ENCODE measurements at regions not wholly inside any gene's neighbourhood (a gene's known extent, or its start where the extent isn't known, plus 50 kb on each side); places are given as distances from the start of the nearest gene placed in this dataset.
A peak's percentile ranks its signal among the peaks of the same experiment; 100 is the strongest.

GRCh38 chr10:55476129-55476528 is 675.1 kb upstream of the PCDH15 start:
- 45 to 75% methylated on average over 1 of the region's 1 CpG for WGBS, 2 donors
- no peak overlapping the region for H3K4me3 ChIP-seq
- TF ChIP-seq CTCF (IDR thresholded peaks at IDR 0.05) (no peak), POLR2A (IDR thresholded peaks at IDR 0.05) (no peak)
- H3K27me3 ChIP-seq, result no peaks in the 10 kb centered on the region
- H3K9me3 ChIP-seq, result no peaks in the 10 kb centered on the region
- no peaks in the 10 kb centered on the region for H3K36me3 ChIP-seq
- H3K4me1 ChIP-seq, result no peaks in the 10 kb centered on the region
- no peak overlapping the region for H3K27ac ChIP-seq
- intact Hi-C loops (cut with DNase I), result no loop called here
- no peak for DNase-seq

GRCh38 chr10:55474258-55474657 is 673.2 kb upstream of the PCDH15 start:
- Histone ChIP-seq H3K27ac (no peak overlapping the region), H3K9me3 (no peaks in the 10 kb centered on the region), H3K27me3 (no peaks in the 10 kb centered on the region), H3K36me3 (no peaks in the 10 kb centered on the region), H3K4me3 (no peak overlapping the region), H3K4me1 (no peaks in the 10 kb centered on the region)
- TF ChIP-seq CTCF (IDR thresholded peaks at IDR 0.05) (no peak), POLR2A (IDR thresholded peaks at IDR 0.05) (no peak)
- no peak for DNase-seq
- intact Hi-C loops (cut with DNase I), result no loop called here

GRCh38 chr10:55470840-55471239 is 669.8 kb upstream of the PCDH15 start:
- no peak overlapping the region for H3K4me3 ChIP-seq
- no peaks in the 10 kb centered on the region for H3K27me3 ChIP-seq
- H3K27ac ChIP-seq, result no peak overlapping the region
- H3K9me3 ChIP-seq, result no peaks in the 10 kb centered on the region
- intact Hi-C loops (cut with DNase I), result no loop called here
- TF ChIP-seq POLR2A (IDR thresholded peaks at IDR 0.05) (no peak), CTCF (IDR thresholded peaks at IDR 0.05) (no peak)
- 55 to 74% methylated on average over 1 of the region's 1 CpG for WGBS, 2 donors
- no peaks in the 10 kb centered on the region for H3K4me1 ChIP-seq
- H3K36me3 ChIP-seq, result no peaks in the 10 kb centered on the region
- DNase-seq, result no peak

- Histone ChIP-seq H3K4me1 (no peaks in the 10 kb centered on the region), H3K36me3 (no peaks in the 10 kb centered on the region), H3K9me3 (no peaks in the 10 kb centered on the region), H3K27me3 (no peaks in the 10 kb centered on the region), H3K27ac (peak overlapping the region in 2 of 4 donors; percentile 45 to 46), H3K4me3 (no peak overlapping the region)
- WGBS, 2 donors, result 55 to 64% methylated on average over 2 of the region's 2 CpGs
- no peak for DNase-seq
- TF ChIP-seq CTCF (IDR thresholded peaks at IDR 0.05) (no peak), POLR2A (IDR thresholded peaks at IDR 0.05) (no peak)
- intact Hi-C loops (cut with DNase I), result no loop called here
These were observed 665.9 kb upstream of the PCDH15 start for GRCh38 chr10:55466806-55467504.

GRCh38 chr10:55464083-55464482 is 663.1 kb upstream of the PCDH15 start:
- no peaks in the 10 kb centered on the region for H3K4me1 ChIP-seq
- intact Hi-C loops (cut with DNase I), result no loop called here
- TF ChIP-seq CTCF (IDR thresholded peaks at IDR 0.05), result no peak
- no peak for TF ChIP-seq POLR2A (IDR thresholded peaks at IDR 0.05)
- H3K9me3 ChIP-seq, result no peaks in the 10 kb centered on the region
- no peaks in the 10 kb centered on the region for H3K27me3 ChIP-seq
- DNase-seq, result no peak
- H3K36me3 ChIP-seq, result no peaks in the 10 kb centered on the region
- no peak overlapping the region for H3K27ac ChIP-seq
- H3K4me3 ChIP-seq, result no peak overlapping the region
- 63 to 74% methylated on average over 4 of the region's 4 CpGs for WGBS, 2 donors

Measured in esophagus squamous epithelium (tissue), 5 donors.